Stimulated activated CD4-positive, alpha-beta T cell treated with anti-CD3 and anti-CD28 coated beads, Interleukin-15, amount 100 ng/mL, for 48 hours (primary cell): ENCODE measurements at regions not wholly inside any gene's neighbourhood (a gene's known extent, or its start where the extent isn't known, plus 50 kb on each side); places are given as distances from the start of the nearest gene placed in this dataset.

Experiments
- DNase-seq, 2 donors: peaks; one replicate each; pipeline ENCODE4 v3.0.0-alpha.2; 2020; ENCODE audit warnings: low read depth in 2 of 2

DNA sequence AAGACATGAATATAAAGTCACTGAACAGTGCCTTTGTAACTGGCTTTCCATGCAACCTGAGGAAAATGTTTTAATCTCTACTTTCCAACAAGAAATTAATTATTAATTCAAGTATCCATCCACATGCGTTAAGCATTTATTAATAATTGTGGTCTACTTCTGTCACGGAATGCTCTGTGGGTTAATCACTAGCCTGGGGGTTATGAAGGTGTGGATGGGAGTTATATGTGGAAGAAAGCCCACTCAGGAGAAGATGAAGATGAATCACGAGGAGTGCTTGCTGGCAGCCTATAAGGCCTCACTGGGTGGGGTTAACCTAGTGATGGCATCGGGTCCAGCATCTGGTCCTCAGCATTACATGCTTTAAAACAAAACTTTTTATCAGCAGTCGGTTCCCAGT is 99.5 kb upstream of the AVPR1A start:
- DNase-seq, result no peak

DNA sequence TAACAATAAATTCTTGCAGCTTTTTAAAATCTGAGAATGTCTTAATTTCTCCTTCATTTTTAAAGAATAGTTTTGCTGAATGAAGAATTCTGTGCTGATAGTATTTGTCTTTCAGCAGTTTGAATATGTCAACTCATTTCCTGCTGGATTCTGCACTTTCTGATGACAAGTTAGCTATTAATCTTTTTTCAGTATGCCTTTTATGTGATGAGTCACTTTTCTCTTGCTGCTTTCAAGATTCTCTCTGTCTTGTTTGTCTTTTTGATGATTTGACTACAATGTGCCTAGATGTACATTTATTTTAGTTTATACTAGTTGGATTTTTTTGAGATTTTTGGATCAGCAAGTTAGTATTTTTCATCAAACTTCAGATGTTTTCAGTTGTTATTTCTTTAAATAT is 87.9 kb upstream of the AVPR1A start:
- no peak for DNase-seq

- DNase-seq, result no peak
These were observed 81.9 kb upstream of the AVPR1A start for GRCh38 chr12:63232896-63233295.

DNA sequence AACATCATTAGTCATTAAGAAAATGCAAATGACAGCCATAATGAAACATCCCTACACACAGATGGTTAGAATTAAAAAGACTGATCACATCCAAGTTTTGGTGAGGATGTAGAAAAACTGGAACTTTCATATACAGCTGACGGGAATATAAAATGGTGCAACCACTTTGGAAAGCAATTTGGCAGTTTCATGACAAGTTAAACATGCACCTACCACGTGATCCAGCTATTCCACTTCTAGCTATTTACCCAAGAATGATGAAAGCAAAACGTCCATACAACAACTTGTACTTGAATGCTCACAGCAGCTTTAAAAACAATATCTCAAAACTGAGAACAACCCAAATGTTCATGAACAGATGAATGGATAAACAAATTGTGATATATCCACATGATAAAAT is 77.9 kb upstream of the AVPR1A start:
- no peak for DNase-seq

DNA sequence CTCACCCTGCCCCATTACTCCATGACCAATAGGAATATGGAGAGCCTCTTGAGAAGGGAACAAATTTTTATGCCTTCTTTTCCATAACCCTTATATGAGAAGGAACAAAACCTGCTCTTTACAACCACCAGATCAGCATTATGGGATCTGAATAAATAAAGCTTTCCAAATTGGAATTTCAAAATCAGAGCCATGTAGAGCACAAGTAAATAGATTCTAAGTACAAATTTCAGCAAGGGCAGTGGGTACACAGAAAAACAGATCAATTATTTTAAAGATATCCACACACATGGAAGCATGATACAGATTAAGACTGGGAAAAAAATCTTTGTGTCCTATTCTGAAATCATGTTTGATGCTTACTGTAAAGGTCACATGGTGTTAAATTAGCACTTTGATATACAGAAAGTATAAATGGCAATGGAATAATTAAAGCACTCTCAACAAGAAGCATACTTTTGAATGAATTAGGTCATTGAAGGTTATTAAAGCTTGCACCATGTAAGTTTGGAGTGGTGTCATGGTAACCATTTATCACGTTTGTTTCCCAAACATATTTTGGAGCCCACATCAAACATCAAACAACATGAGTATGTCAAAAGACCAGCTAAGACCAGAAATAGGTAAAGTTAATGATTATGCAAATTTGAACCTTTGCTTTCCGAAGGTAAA is 75.9 kb upstream of the AVPR1A start:
- no peak for DNase-seq

DNA sequence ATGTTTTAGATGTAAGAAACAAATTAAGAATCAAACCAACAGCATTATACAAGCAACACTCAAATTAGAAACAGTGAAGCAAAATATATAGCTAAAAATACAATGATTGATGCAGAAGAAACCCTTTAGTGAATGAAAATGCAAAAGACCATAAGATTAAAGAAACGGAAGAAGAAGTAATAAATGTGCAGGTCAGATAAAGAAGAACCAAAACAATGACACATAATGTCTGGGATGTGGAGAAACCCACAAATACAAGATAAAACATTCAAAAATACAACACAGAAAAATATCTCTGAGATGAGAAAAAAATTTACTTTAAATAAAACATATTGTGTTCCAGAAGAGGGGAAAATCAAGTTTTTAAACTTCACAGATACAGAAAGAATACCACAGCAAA is 73.4 kb upstream of the AVPR1A start:
- no peak for DNase-seq

- no peak for DNase-seq
These were observed 72.1 kb upstream of the AVPR1A start for GRCh38 chr12:63223128-63223527.

DNA sequence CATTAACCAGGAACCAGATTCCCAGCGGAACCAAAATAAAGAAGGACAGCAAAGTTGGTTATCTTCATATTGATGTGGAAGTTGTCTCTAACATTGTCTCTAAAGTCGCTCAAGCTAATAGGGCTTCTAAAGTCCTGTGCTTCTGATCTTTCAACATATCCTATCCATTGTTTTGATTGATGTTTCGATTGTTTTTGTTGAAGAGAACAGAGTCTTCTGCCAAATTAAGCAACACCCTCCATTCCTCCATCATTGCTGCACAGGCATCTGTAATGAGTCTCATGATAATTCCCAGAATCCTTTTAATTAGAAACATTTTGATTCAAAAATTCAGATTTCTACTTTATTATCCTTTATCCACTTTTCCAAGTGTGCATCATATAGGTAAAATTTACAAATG is 71.6 kb upstream of the AVPR1A start:
- no peak for DNase-seq

DNA sequence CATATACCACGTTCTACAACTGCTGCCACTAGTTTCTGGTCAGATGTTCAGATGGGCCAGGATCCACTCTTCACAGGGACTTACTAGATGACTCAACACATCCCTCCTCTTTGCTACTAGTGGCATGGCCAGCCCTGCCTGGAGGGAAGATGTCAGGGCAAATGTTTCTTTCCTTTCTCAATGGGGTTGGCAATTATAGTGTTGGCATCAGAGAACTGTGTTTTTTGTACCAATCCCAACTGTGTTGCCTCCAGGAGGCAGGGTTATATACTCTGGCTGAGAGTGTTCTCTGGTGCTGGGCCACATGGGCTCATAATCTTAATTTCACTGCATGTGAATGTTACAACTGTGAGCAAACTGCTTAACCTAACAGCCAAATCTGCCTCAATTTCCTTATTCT is 69.9 kb upstream of the AVPR1A start:
- no peak for DNase-seq

- DNase-seq, result no peak
These were observed 61.3 kb upstream of the AVPR1A start for GRCh38 chr12:63212316-63212715.

- no peak for DNase-seq
These were observed 58.0 kb upstream of the AVPR1A start for GRCh38 chr12:63208956-63209355.

- no peak for DNase-seq
These were observed 55.9 kb upstream of the AVPR1A start for GRCh38 chr12:63206909-63207308.

- no peak for DNase-seq
These were observed 55.5 kb upstream of the AVPR1A start for GRCh38 chr12:63206494-63206893.
